ENCODE measurements at regions not wholly inside any gene's neighbourhood (a gene's known extent, or its start where the extent isn't known, plus 50 kb on each side); places are given as distances from the start of the nearest gene placed in this dataset.
"Not testable (repeated sequence)": the region's sequence is repeated elsewhere in the genome, so short reads cannot be mapped to it uniquely, and the experiment has no call there.

DNA sequence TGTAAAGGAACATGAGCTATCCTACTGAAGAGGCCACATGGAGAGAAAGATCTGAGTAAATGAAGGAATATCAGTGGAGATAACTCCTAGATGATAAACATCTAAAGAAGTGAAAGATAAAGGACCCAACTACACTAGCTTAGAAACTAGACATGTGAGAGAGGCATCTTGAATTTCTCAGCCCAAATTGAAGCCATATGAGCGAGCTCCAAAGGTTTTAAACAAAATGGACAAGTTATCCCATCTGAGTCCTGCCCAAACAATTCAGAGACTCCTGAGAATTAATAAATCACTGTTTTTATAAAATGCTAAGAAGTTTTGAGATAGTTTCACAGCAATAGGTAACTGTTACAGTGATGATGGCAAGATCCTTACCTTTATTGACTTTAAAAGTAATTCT lies 438.9 kb downstream of the NAV3 start:
- DNase-seq (ENCODE audit: low read depth in 4 of 4, low spot score in 2 of 4): no peak

DNA sequence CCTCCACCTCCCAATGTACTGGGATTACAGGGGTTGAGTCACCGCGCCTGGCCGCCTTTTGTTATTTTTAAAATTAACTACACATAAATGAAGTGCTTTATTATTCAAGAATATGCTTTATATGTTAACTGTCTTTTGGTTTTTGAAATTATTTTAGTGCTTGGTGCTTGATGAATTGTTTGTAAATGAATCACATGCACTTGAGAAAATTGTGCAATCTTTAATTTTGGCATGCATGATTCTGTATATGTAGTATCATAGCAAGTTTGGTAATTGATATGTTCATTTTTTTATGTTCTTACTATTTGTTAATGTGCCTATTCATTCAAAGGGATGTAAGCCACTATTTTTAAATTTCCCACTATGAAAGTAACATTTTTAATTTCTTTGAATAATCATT lies 440.9 kb downstream of the NAV3 start:
- no peak for DNase-seq (ENCODE audit: low read depth in 4 of 4, low spot score in 2 of 4)

DNA sequence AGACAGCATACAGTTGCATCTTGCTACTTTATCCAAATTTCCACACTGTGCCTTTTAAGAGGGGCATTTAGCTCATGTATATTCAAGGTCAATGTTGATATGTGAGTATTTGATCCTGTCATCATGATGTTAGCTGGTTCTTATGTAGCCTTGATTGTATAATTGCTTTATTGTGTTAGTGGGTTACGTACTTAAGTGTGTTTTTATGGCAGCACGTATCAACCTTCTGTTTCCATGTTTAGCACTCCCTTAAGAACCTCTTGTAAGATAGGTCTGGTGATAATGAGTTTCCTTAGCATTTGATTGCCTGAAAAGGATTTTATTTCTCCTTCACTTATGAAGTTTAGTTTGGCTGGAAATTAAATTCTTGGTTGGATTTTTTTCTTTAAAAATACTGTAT lies 445.2 kb downstream of the NAV3 start:
- no peak for DNase-seq (ENCODE audit: low read depth in 4 of 4, low spot score in 2 of 4)

DNA sequence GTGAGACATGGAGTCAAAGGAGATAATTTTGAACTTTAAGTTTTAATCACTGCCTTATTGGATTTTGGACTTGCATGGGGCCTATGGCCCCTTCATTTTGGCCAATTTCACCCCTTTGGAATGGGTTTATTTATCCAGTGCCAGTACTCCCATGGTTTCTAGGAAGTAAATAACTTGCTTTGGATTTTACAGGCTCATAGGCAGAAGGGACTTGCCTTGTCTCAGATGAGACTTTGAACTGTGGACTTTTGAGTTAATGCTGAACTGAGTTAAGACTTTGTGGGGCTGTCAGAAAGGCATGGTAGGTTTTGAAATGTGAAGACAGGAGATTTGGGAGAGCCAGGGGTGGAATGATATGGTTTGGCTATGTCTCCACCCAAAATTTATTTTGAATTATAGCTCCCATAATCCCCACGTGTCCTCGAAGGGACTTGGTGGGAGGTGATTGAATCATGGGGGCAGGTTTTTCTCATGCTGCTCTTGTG lies 448.1 kb downstream of the NAV3 start:
- DNase-seq (ENCODE audit: low read depth in 4 of 4, low spot score in 2 of 4): no peak

DNA sequence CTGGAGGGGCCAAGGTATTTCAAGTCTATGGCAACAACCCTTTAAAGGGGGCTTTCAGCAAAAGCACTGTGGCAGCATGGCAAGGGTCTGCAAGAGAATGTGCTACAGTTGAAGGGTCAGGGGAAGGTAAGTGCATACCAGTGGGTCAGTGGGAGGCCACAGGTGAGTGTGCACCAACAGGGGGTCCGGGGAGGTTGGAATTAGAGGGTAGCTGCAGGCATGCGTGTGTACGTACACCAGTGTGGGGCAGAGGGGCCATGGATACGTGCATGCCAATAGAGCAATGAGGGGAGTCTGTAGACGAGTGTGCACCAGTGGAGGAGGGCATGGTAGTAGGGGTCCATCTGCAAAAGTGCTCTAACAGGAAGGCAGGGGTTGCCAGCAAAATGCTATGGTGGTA lies 448.9 kb downstream of the NAV3 start:
- no peak for DNase-seq (ENCODE audit: low read depth in 4 of 4, low spot score in 2 of 4)

DNA sequence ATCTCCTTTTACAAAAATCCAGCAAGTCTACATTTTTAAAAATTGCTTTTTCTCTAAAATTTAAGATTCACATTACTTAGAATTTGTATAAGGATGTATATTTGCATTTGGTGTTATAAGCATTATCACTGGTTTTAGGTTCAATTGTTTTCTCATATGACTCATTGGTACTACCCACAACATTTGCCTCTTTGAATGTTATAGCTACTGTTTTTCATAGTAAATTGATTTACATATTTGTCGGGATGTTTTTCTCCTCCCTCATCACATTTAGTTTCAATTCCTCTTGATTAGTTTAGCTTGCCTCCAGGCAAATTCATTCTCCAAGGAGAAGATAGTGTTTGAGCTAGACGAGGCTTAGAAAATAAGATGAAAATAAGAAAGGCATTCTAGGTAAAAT lies 450.4 kb downstream of the NAV3 start:
- DNase-seq (ENCODE audit: low read depth in 4 of 4, low spot score in 2 of 4): not testable (repeated sequence)

DNA sequence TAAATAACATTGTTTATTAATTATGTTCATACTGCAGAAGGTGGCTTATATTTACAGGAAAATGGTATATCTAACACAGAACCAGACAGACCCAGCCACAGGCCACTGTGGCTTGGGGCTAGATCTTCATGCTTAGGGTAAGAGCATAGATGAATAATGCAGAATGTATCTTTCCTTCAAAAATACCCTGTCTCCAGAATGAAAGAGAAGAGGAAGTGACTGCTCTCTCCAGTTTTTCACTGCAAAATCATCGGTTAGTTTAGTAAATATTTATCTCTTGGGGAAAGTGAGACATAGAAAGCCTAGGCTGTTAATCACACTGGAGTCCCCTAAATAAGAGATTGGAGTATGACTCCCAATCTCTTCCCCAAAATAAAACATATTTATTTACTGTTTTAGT lies 453.7 kb downstream of the NAV3 start:
- no peak for DNase-seq (ENCODE audit: low read depth in 4 of 4, low spot score in 2 of 4)

DNA sequence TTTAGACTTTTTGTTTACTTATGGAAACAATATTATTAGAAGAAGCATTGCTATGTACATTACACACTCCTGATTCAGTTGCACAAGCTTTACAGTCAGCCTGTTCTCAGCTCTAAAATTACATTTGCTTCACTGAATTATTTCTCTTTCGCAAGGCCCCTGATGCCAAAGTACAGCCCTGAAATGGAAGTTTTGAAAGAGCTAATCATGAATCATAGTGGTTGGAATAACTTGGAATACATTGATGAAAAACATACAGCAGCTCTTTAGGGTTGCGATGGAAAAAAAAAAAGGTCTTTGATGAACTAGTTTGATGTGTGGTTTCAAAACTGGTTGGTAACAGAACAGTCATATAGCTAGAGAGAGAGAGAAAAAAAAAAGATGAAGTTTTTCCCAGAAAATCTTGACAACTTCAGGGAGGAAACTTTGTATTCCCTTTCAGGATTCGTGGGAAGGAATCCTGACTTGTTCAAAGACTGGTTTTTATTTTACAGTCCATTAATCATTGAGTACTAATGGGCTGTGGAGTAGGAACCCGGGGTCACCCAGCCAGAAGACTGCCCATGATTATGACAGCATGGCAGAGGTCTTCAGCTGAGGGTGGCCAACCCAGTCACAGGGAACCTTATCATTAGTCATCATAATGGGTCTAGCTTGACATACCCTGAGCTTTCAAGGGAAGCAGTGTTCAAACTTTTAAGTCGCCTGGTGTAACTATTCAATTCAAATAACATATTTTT lies 460.1 kb downstream of the NAV3 start:
- peak in 1 of 4 donors; percentile 39 for DNase-seq (ENCODE audit: low read depth in 4 of 4, low spot score in 2 of 4)

DNA sequence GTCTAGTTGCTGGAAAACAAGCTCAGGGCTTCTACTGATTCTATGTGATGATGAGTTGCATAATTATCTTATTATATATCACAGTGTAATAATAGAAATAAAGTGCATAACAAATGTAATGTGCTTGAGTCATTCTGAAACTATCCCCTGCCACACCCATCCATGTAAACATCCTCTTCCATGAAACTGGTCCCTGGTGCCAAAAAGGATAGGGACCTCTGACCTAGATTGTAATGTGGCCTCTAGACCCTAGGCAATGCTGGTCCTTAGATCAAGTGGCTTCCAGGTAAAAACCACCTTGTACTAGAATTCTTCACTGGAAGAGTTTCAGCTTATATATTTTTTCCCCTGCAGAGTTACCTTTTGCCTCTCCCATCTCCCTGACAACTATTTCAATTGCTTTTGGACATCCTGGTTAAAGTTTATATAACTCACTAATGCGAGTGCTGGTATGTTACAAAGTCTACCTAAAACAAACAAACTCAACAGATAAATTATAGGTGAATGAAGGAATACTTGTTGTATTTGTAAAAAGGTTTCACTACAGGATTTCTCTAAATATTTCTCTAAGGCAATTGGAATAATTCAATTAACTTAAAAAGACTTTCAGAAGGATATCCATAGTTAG lies 462.5 kb downstream of the NAV3 start:
- no peak for DNase-seq (ENCODE audit: low read depth in 4 of 4, low spot score in 2 of 4)

DNA sequence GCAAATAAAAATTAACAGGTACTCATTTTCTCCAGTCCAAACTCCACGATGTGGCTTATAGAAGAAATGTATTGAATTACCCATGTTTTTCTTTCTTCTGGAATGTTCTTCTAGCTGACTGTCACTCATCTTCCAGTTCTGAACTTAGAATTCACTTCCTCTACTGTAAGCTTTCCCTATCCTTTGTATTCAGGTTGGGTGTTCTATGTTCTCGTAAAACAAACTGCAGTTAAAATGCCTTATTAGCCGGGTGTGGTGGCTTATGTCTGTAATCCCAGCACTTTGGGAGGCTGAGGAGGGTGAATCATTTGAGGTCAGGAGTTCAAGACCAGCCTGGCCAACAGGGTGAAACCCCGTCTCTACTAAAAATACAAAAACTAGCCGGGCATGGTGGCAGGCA lies 470.6 kb downstream of the NAV3 start:
- DNase-seq (ENCODE audit: low read depth in 4 of 4, low spot score in 2 of 4): not testable (repeated sequence)

DNA sequence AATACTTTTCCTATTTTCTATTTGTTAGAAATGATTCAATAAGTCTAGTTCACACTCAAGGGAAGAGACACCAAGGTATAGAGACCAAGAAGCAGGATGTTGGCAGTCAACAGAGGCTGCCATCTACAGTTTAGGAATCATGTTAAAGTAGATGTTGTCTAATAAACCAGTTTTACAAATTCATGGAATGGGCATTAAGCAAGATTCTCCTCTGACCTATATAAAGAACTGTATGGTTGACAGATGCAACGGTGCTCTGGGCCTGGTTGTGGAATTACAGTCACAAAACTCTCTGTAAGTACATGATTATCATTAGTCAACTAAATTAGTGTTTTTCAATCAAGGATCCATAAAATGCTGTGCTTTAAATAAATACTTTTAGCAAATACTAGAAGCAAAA lies 475.1 kb downstream of the NAV3 start:
- DNase-seq (ENCODE audit: low read depth in 4 of 4, low spot score in 2 of 4): no peak

DNA sequence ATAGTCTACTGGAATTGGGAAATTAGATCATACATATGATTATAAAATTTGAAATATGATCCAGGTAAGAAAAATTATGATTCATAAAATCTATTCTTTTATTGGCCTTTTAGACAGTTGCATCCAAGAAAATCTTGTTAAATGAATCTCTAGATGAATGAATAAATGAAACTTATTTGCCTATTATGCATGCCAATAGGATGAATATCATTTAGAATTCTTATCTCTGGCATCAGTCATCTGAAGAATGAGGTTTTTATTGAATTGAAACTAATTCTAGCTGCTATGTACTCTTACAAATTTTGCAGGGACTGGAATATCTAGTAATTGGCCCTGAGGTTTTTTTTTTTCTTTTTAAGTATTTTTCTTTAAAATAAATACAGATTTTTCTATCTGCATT lies 475.5 kb downstream of the NAV3 start:
- no peak for DNase-seq (ENCODE audit: low read depth in 4 of 4, low spot score in 2 of 4)

DNA sequence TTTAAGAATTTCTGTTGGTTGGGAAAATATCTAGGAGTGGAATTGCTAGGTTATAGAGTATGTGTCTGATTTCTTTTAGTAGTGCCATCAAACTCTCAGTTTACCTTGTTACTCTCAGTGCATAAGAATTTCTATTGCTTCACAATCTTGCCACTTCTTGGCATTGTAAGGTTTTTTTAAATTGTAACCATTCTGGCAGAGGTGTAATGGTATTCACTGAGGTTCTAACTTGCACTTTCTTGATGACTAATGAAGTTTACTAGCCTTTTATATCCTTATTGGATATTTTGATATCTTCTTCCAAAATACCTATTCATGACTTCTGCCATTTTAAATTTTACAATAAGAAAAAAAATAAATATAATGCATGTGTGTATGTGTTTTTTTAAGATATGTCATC lies 478.0 kb downstream of the NAV3 start:
- DNase-seq (ENCODE audit: low read depth in 4 of 4, low spot score in 2 of 4): no peak

DNA sequence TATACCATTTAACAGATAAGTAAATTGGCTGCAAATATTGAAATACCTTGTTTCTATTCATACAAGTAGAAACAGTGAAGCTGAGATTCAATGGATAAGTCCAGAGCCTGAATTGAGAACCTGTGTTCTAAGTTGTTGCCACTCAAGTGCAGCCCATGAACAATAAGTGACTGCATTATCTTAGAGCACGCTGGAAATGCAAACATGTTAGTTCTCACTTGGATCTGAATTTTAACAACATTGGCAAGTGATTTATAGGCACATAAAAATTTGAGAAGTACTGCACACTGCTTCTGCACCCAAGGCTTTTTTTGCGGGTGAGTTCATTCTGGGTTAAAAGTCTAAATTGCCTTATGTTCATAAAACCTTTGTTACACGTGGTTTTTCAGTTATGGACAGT lies 484.3 kb downstream of the NAV3 start:
- DNase-seq (ENCODE audit: low read depth in 4 of 4, low spot score in 2 of 4): no peak

DNA sequence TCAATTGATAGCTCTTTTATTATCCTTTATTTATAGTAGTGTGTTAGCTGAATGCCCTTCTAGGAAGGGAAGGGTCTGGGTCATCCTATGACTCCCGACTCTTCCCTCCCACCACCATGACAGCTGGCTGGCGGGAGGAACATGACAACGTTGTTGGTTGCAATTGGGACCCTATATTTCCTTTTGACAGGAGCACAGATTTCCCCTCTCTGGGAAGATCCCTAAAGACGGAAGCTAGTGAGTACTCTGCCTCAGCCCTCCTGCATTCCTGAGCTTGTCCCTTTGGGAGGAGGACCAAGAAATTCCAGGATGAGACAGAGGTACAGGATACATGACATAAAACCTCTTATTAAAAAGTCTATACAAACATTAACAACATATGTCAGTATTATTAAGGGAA lies 485.4 kb downstream of the NAV3 start:
- DNase-seq (ENCODE audit: low read depth in 4 of 4, low spot score in 2 of 4): no peak

DNA sequence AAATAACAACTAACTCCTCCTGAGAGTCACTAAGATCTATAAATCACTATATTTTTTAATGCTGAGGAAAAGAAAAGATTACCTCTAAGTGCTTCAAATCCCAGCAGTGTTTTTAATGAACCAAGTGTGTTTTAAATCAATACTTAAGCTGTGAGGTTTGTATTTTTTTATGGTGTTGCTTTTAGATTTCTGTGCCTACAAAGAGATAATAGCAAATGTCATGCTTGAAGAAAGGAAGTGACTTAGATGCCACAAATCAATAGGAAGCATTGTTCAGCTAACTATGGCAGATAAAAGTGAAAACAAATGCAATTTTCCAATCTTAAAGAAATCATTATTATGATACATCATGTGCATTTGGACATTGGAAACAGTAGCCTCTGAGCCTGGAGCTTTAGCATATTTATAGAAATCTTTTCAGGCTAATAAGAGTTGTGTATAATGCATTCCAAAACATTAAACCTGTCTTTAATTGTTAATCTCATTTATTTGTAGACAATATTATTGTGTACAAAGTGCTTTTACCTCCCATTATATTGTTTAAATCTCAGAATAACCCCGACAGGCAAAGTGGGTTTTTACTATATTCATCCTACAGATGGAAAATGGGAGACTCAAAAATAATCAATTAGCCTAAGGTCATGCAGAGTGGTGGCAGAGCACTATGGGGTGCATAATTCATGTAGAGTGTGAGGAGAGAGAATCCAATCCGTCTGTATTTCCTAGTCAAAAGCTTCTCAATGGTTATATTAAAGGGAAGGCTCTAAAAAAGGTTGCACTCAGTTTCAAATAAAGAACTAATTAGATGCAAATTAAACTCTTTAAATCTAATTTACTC lies 486.2 kb downstream of the NAV3 start:
- DNase-seq (ENCODE audit: low read depth in 4 of 4, low spot score in 2 of 4): no peak

DNA sequence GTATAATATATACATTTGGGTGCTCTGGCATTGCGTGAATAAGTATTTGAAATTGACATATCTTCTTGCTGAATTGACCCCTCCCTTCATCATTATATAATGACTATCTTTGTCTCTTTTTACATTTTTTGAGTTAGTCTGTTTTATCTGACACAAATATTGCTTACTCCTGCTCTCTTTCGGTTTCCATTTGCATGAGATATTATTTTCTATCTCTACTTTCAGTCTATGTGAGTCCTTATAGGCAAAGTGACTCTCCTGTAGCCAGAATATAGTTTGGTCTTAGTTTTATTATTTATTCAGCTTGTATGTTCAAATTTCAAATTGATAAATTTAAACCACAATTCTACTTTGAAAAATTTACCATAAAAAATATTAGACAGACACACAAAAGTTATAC lies 491.0 kb downstream of the NAV3 start:
- DNase-seq (ENCODE audit: low read depth in 4 of 4, low spot score in 2 of 4): no peak

DNA sequence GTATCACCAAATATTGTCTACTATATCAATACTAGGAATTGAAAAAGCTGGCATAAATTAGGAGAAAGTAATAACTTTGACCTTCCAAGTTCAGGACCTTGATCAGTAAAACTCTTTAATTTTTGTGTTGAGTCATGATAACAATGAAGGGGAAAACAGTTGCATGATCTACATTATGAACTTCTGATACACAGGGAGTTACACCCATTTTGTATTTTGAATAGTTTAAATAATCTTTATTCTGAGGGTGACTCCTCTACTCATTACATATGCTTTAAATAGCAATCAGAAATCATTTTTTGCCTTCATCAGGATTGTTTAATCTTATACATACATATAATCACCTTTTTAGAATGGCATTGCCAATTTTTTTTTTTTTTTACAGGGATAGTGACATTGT lies 492.5 kb downstream of the NAV3 start:
- no peak for DNase-seq (ENCODE audit: low read depth in 4 of 4, low spot score in 2 of 4)

DNA sequence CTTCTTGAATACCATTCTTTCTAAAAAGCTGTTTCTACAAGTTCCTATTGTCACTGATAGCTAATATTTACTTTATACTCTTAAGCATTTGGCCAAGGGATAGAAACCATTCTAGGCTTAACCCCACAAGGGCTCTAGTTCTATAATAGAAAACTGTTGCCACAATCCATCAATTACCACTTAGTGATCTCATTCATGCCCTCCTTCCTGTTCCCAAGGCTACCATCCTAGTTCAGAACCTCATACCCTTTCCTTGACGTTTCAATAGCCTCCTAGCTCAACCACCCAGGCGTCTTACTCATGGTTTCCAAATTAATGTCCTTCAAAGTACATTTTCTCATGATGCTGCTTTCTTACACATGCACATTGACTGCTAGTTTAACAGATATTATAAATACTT lies 493.5 kb downstream of the NAV3 start:
- no peak for DNase-seq (ENCODE audit: low read depth in 4 of 4, low spot score in 2 of 4)

DNA sequence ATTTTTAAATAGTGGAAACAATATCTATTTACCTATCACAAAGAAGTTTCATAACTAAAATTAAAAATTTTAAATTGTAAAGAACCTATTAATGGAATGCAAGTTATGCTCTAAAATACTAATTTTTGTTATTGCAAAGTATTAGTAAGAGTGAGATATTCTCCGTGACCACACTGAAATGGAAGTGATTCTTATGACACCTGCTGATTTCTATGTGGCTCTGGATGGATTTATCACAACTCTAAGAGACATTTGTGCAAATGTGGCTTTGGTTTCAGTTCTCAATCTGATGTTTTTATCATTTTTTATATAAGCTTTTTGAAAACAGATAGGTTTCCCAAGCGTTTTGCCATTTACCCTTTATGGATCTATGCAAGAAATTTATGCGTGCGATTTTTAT lies 497.8 kb downstream of the NAV3 start:
- no peak for DNase-seq (ENCODE audit: low read depth in 4 of 4, low spot score in 2 of 4)

DNA sequence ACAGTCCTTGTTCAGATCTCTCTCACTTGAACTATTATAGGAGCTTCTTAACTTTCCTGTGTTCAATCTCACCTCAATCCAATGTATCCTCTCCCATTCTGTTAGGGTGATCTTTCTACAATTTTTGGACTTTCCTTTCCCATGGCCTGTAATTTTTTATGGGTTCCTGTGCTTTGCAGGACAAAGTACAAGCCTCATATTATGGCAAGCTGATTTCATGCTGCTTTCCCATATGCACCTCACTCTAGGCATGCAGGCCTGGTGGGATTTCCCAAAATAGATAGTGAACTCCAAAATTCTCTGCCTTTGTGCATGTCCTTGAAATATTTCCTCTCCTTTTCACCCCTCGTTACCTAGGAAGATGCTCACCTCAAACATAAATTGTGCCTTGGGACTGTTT lies 499.4 kb downstream of the NAV3 start:
- DNase-seq (ENCODE audit: low read depth in 4 of 4, low spot score in 2 of 4): no peak

DNA sequence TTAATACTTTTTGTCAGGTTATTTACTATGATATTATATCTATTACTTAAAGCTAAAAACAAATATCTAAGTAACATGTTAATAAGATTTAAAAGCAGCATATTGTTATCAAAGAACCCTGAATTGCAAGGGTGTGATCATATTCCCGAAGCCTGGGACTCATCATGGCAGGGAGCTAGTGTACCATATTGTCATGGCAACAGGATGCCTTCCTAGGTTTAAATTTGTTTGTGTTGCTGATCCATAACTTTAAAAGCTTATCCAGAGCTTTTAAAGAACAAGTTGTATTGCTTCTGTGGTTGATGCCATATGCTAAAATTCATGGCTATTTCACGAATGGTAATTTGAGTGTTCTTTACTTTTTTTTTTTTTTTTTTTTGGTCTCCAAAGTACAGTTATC lies 500.5 kb downstream of the NAV3 start:
- no peak for DNase-seq (ENCODE audit: low read depth in 4 of 4, low spot score in 2 of 4)

All from left renal cortex interstitium (tissue), 4 donors.